ENCODE measurements at regions not wholly inside any gene's neighbourhood (a gene's known extent, or its start where the extent isn't known, plus 50 kb on each side); places are given as distances from the start of the nearest gene placed in this dataset.

DNA sequence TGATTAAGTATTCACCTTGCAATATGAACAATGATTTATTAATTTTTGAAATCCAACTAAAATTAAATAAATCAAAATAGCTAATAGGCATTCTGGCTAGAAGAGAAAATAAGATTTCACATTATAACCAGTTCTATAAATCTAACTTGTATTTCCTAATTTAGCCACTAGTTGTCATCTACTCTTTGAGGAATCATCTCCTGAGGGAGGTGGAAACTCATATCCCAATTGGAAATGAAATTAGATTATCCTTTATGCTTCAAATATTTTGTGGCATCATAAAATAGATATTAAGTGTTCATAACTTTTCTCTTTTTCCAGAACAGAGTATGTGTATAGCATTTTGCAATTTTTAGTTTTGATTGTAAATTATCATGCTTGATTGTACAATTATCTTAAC is 558.5 kb upstream of the DIAPH2 start:
- H4K5ac ChIP-seq (ENCODE audit: insufficient read length, low read depth, low read length), result no peak overlapping the region
- H3K4ac ChIP-seq (replicated peaks; ENCODE audit: insufficient read length, low read depth, low read length), result no peak overlapping the region
- DNase-seq (ENCODE audit: low read depth in 1 of 2, low spot score in 2 of 2) (no peak), FAIRE-seq (no peak)
- no peak overlapping the region for H2AK5ac ChIP-seq (ENCODE audit: low read depth, low read length)
- H3K27ac ChIP-seq (ENCODE audit: low read depth, low read length), result no peak overlapping the region
- H3K4me3 ChIP-seq (ENCODE audit: extremely low read depth in 1 of 4, insufficient read depth in 2 of 4, low read depth in 3 of 4, low read length in 4 of 4), result no peak overlapping the region
- no peaks in the 10 kb centered on the region for H4K20me1 ChIP-seq (replicated peaks in 1 of 2; ENCODE audit: control insufficient read depth in 1 of 2, insufficient read depth in 2 of 2, low read length in 2 of 2)
- no peaks in the 10 kb centered on the region for H3K79me1 ChIP-seq (ENCODE audit: low read depth, low read length)
- H3K14ac ChIP-seq (ENCODE audit: insufficient read length), result no peak overlapping the region
- H2BK120ac ChIP-seq (replicated peaks; ENCODE audit: low read depth, low read length), result no peak overlapping the region
- H4K91ac ChIP-seq (replicated peaks; ENCODE audit: insufficient read length, low read length), result no peak overlapping the region
- no peak overlapping the region for H3K18ac ChIP-seq (ENCODE audit: extremely low read depth, low read length)
- no peaks in the 10 kb centered on the region for H3K4me1 ChIP-seq (replicated peaks in 1 of 4; ENCODE audit: control insufficient read depth in 3 of 4, insufficient read depth in 4 of 4, low read length in 3 of 4)
- no peak overlapping the region for H3K9ac ChIP-seq (replicated peaks in 1 of 4; ENCODE audit: extremely low read depth in 1 of 4, low read depth in 3 of 4, low read length in 3 of 4)
- H3K79me2 ChIP-seq (ENCODE audit: control insufficient read depth in 1 of 2, insufficient read depth in 2 of 2, low read length in 2 of 2), result no peaks in the 10 kb centered on the region
- no peak overlapping the region for H2BK20ac ChIP-seq (ENCODE audit: low read length)
- H2BK5ac ChIP-seq (ENCODE audit: low read depth, low read length), result no peak overlapping the region
- H4K8ac ChIP-seq (ENCODE audit: extremely low read depth, insufficient read depth, low read length), result no peak overlapping the region
- ChIA-PET CTCF (ENCODE audit: partially characterized antibody) (no interaction called here), POLR2A (ENCODE audit: partially characterized antibody) (no interaction called here)
- H3K23me2 ChIP-seq (ENCODE audit: low read depth, low read length), result no peaks in the 10 kb centered on the region
- no peak overlapping the region for H2BK12ac ChIP-seq (ENCODE audit: low read depth, low read length)
- H3K27me3 ChIP-seq (replicated peaks in 1 of 4; ENCODE audit: control insufficient read depth in 3 of 4, extremely low read depth in 1 of 4, insufficient read depth in 3 of 4, low read length in 3 of 4), result no peaks in the 10 kb centered on the region
- no peak overlapping the region for H2AFZ ChIP-seq (ENCODE audit: low read length)
- H3K23ac ChIP-seq (ENCODE audit: insufficient read length), result no peak overlapping the region
- H3K36me3 ChIP-seq (ENCODE audit: control insufficient read depth in 2 of 4, insufficient read depth in 4 of 4, low read length in 3 of 4), result no peaks in the 10 kb centered on the region
- H3K4me2 ChIP-seq (ENCODE audit: insufficient read depth in 1 of 2, low read depth in 2 of 2, low read length in 2 of 2), result no peak overlapping the region
- no peaks in the 10 kb centered on the region for H3K9me3 ChIP-seq (ENCODE audit: insufficient read depth in 2 of 2, low read depth in 1 of 2, low read length in 1 of 2)
- no peak overlapping the region for H3K56ac ChIP-seq (replicated peaks; ENCODE audit: insufficient read length, low read depth, low read length)
- no peak overlapping the region for H2BK15ac ChIP-seq (ENCODE audit: low read length)
- no peak for TF ChIP-seq SP2 (IDR thresholded peaks at IDR 0.05; ENCODE audit: low read length)
- TF ChIP-seq SAP30 (IDR thresholded peaks at IDR 0.05; ENCODE audit: insufficient read depth, insufficient replicate concordance, low read length), result no peak
- no peak for TF ChIP-seq POLR2AphosphoS5 (IDR thresholded peaks at IDR 0.05; ENCODE audit: low read depth, low read length)
- TF ChIP-seq TCF12 (IDR thresholded peaks at IDR 0.05; ENCODE audit: low read depth, low read length), result no peak
- TF ChIP-seq GTF2F1 (IDR thresholded peaks at IDR 0.05; ENCODE audit: borderline replicate concordance, low read depth, low read length), result no peak
- TF ChIP-seq, protein P1, sequence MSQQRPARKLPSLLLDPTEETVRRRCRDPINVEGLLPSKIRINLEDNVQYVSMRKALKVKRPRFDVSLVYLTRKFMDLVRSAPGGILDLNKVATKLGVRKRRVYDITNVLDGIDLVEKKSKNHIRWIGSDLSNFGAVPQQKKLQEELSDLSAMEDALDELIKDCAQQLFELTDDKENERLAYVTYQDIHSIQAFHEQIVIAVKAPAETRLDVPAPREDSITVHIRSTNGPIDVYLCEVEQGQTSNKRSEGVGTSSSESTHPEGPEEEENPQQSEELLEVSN (IDR thresholded peaks at IDR 0.05), result no peak
- TF ChIP-seq SP4 (IDR thresholded peaks at IDR 0.05; ENCODE audit: low read length), result no peak
- TF ChIP-seq CHD1 (IDR thresholded peaks at IDR 0.05; ENCODE audit: low read depth, low read length), result no peak
- no peak for TF ChIP-seq YY1 (IDR thresholded peaks at IDR 0.05; ENCODE audit: low read depth, low read length)
- no peak for TF ChIP-seq EZH2 (IDR thresholded peaks at IDR 0.05; ENCODE audit: low read depth, low read length, severe bottlenecking)
- no peak for TF ChIP-seq TBP (IDR thresholded peaks at IDR 0.05; ENCODE audit: low read depth, low read length)
- TF ChIP-seq NRF1 (IDR thresholded peaks at IDR 0.05; ENCODE audit: low read depth, low read length), result no peak
- no peak for TF ChIP-seq KDM4A (IDR thresholded peaks at IDR 0.05; ENCODE audit: low read depth, low read length, severe bottlenecking)
- TF ChIP-seq ATF2 (IDR thresholded peaks at IDR 0.05; ENCODE audit: low read length), result no peak
- no peak for TF ChIP-seq SIX5 (IDR thresholded peaks at IDR 0.05; ENCODE audit: low read depth, low read length)

All from H1 (cell line).